GM23338 (cell line): ENCODE measurements at regions not wholly inside any gene's neighbourhood (a gene's known extent, or its start where the extent isn't known, plus 50 kb on each side); places are given as distances from the start of the nearest gene placed in this dataset.
"Not testable (repeated sequence)": the region's sequence is repeated elsewhere in the genome, so short reads cannot be mapped to it uniquely, and the experiment has no call there.

Experiments used
- ATAC-seq: fragments of 200-7000 bp; cut with Tn5 transposase; 3 replicates; pipeline ENCODE4 v1.9.1; 2020
- DNase-seq: peaks from one replicate; pipeline ENCODE4 v3.0.0-alpha.2; 2015; ENCODE audit warnings: low spot score
- H2AFZ ChIP-seq: fragments of 200-600 bp; sonication (generic); 2 replicates; pipeline ENCODE4 v1.8.0; 2016; ENCODE audit warnings: antibody characterized with exemption, mild to moderate bottlenecking, moderate library complexity
- H3F3A ChIP-seq: fragments of 200-600 bp; sonication (generic); replicated peaks from 2 replicates; pipeline ENCODE4 v1.8.0; 2017; ENCODE audit warnings: antibody characterized with exemption, mixed run types, low read depth
- H3K27ac ChIP-seq: fragments of 200-600 bp; sonication (generic); 2 replicates; pipeline ENCODE4 v1.6.1; 2016; ENCODE audit warnings: low read depth
- H3K27me3 ChIP-seq: fragments of 200-600 bp; sonication (generic); 2 replicates; pipeline ENCODE4 v1.8.0; 2016; ENCODE audit warnings: mild to moderate bottlenecking, mixed run types, moderate library complexity; ENCODE audit not compliant: insufficient read depth
- H3K36me3 ChIP-seq: fragments of 200-600 bp; sonication (generic); 2 replicates; pipeline ENCODE4 v1.8.0; 2016; ENCODE audit warnings: mild to moderate bottlenecking; ENCODE audit not compliant: insufficient read depth
- H3K4me1 ChIP-seq: fragments of 200-600 bp; sonication (generic); 2 replicates; pipeline ENCODE4 v1.8.0; 2016; ENCODE audit warnings: mild to moderate bottlenecking, moderate library complexity; ENCODE audit not compliant: insufficient read depth
- H3K4me2 ChIP-seq: fragments of 200-600 bp; sonication (generic); 2 replicates; pipeline ENCODE4 v1.7.1; 2017; ENCODE audit warnings: mixed run types
- H3K4me3 ChIP-seq: fragments of 200-600 bp; sonication (generic); 2 replicates; pipeline ENCODE4 v1.6.1; 2016; ENCODE audit warnings: mixed run types
- H3K79me2 ChIP-seq: fragments of 200-600 bp; sonication (generic); replicated peaks from 2 replicates; pipeline ENCODE4 v1.8.0; 2017; ENCODE audit warnings: mild to moderate bottlenecking; ENCODE audit not compliant: insufficient read depth
- H3K9me2 ChIP-seq: fragments of 200-600 bp; sonication (generic); 2 replicates; pipeline ENCODE4 v1.8.0; 2017; ENCODE audit not compliant: insufficient read depth
- H4K20me1 ChIP-seq: fragments of 200-600 bp; sonication (generic); replicated peaks from 2 replicates; pipeline ENCODE4 v1.8.0; 2017; ENCODE audit warnings: mild to moderate bottlenecking; ENCODE audit not compliant: insufficient read depth
- H3K27ac Mint-ChIP-seq: 2 replicates; pipeline ENCODE4 v1.8.0; 2020; ENCODE audit warnings: inconsistent platforms, mild to moderate bottlenecking, moderate library complexity, mixed read lengths
- H3K27me3 Mint-ChIP-seq: 3 replicates; pipeline ENCODE4 v1.8.0; 2022; ENCODE audit warnings: low read depth, mild to moderate bottlenecking, moderate library complexity, mixed read lengths, inconsistent platforms; ENCODE audit not compliant: insufficient read depth, poor library complexity
- H3K36me3 Mint-ChIP-seq: 3 replicates; pipeline ENCODE4 v1.8.0; 2021; ENCODE audit warnings: low read depth, mild to moderate bottlenecking, inconsistent platforms, moderate library complexity, mixed read lengths
- H3K4me1 Mint-ChIP-seq: 3 replicates; pipeline ENCODE4 v1.8.0; 2020; ENCODE audit warnings: mild to moderate bottlenecking, inconsistent platforms, mixed read lengths
- H3K4me3 Mint-ChIP-seq: 3 replicates; pipeline ENCODE4 v1.8.0; 2021; ENCODE audit warnings: moderate library complexity, mild to moderate bottlenecking, inconsistent platforms, mixed read lengths
- H3K9me3 Mint-ChIP-seq: 3 replicates; pipeline ENCODE4 v1.8.0; 2020; ENCODE audit warnings: moderate library complexity, mild to moderate bottlenecking, inconsistent platforms, mixed read lengths
- CREB1 ChIP-seq: fragments of 250-450 bp; sonication (Bioruptor Pico); IDR thresholded peaks from 2 replicates; pipeline ENCODE4 v1.5.0; 2020; ENCODE audit warnings: low read depth, mild to moderate bottlenecking, moderate library complexity
- EZH2 ChIP-seq: fragments of 200-600 bp; sonication (generic); IDR thresholded peaks from one replicate; pipeline ENCODE4 v1.8.0; 2017; ENCODE audit warnings: antibody characterized with exemption, mild to moderate bottlenecking, low read depth; ENCODE audit not compliant: unreplicated experiment
- EZH2phosphoT487 ChIP-seq: fragments of 200-600 bp; sonication (generic); IDR thresholded peaks from one replicate; pipeline ENCODE4 v1.8.1; 2018; ENCODE audit warnings: antibody characterized with exemption; ENCODE audit not compliant: unreplicated experiment
- JUNB ChIP-seq: IDR thresholded peaks from one replicate; pipeline ENCODE4 v1.6.1; 2016; ENCODE audit warnings: antibody characterized with exemption; ENCODE audit not compliant: unreplicated experiment
- NANOG ChIP-seq: IDR thresholded peaks from 2 replicates; pipeline ENCODE4 v1.6.1; 2016; ENCODE audit warnings: antibody characterized with exemption, borderline replicate concordance
- POLR2AphosphoS5 ChIP-seq: IDR thresholded peaks from 2 replicates; pipeline ENCODE4 v1.6.1; 2016; ENCODE audit warnings: antibody characterized with exemption, low read depth
- ZNF331 ChIP-seq: fragments of 250-450 bp; sonication (Bioruptor Pico); IDR thresholded peaks from 2 replicates; pipeline ENCODE4 v1.5.0; 2020; ENCODE audit warnings: low read depth, mild to moderate bottlenecking, moderate library complexity
- TF ChIP-seq, protein P1 (sequence below): IDR thresholded peaks from 2 replicates; pipeline ENCODE4 v1.6.1; 2016; ENCODE audit warnings: antibody characterized with exemption
- TF ChIP-seq, protein P2 (sequence below): IDR thresholded peaks from one replicate; pipeline ENCODE4 v1.6.1; 2018; ENCODE audit warnings: antibody characterized with exemption; ENCODE audit not compliant: unreplicated experiment

DNA sequence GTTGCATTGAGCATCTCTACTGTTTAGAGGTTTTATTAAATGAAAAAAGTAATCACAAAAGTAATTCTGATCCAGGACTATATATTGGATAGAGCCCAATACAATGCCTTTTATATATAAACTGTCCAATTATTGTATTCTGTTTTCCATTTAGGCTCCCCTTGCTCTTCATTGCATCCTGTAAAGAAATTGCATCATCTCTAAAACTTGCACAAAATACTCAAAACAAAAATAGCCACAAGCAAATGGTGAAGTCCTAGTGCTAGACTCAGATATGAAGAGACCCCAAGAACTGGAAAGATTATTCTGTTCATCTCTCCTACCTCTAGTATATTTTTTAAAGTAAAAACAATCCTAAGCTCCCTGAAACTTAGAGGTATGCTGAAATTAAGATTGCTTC, 195.8 kb downstream of the NNT start:
- no peaks in the 10 kb centered on the region for H3K36me3 ChIP-seq
- H3K27me3 ChIP-seq: no peaks in the 10 kb centered on the region
- no peak for TF ChIP-seq POLR2AphosphoS5
- TF ChIP-seq, protein P1, sequence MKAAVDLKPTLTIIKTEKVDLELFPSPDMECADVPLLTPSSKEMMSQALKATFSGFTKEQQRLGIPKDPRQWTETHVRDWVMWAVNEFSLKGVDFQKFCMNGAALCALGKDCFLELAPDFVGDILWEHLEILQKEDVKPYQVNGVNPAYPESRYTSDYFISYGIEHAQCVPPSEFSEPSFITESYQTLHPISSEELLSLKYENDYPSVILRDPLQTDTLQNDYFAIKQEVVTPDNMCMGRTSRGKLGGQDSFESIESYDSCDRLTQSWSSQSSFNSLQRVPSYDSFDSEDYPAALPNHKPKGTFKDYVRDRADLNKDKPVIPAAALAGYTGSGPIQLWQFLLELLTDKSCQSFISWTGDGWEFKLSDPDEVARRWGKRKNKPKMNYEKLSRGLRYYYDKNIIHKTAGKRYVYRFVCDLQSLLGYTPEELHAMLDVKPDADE: no peak
- TF ChIP-seq JUNB: no peak
- H3F3A ChIP-seq: no peaks in the 10 kb centered on the region
- no peaks in the 10 kb centered on the region for H3K9me2 ChIP-seq
- DNase-seq (no peak), ATAC-seq (no peak)
- peaks cover 2% of the 10 kb centered on the region for H3K27me3 Mint-ChIP-seq
- H2AFZ ChIP-seq: no peak overlapping the region
- peaks cover 8% of the 10 kb centered on the region for H3K9me3 Mint-ChIP-seq
- no peak overlapping the region for H3K27ac ChIP-seq
- peaks cover 3% of the 10 kb centered on the region; the same call in 1 of the 3 replicates for H3K36me3 Mint-ChIP-seq
- H3K4me1 ChIP-seq: no peaks in the 10 kb centered on the region
- peaks cover 8% of the 10 kb centered on the region for H3K4me1 Mint-ChIP-seq
- H3K79me2 ChIP-seq: no peaks in the 10 kb centered on the region
- H3K4me3 Mint-ChIP-seq: no peak overlapping the region
- no peak overlapping the region for H3K4me2 ChIP-seq
- no peak overlapping the region for H3K27ac Mint-ChIP-seq
- H4K20me1 ChIP-seq: no peaks in the 10 kb centered on the region
- no peak overlapping the region for H3K4me3 ChIP-seq

DNA sequence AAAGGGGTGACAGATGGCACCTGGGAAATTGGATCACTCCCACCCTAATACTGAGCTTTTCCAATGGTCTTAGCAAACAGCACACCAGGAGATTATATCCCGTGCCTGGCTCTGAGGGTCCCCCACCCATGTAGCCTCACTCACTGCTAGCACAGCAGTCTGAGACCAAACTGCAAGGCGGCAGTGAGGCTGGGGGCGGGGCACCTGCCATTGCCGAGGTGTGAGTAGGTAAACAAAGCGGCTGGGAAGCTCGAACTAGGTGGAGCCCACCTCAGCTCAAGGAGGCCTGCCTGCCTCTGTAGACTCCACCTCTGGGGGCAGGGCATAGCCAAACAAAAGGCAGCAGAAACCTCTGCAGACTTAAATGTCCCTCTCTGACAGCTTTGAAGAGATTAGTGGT, 188.9 kb downstream of the NNT start:
- H3K27ac ChIP-seq, ATAC-seq, H3K4me3 Mint-ChIP-seq, H3K27ac Mint-ChIP-seq, H3K4me1 ChIP-seq, H3K36me3 ChIP-seq, H3K9me2 ChIP-seq, H3K4me2 ChIP-seq, H3K4me1 Mint-ChIP-seq, H2AFZ ChIP-seq, DNase-seq, H3F3A ChIP-seq, H4K20me1 ChIP-seq, H3K27me3 ChIP-seq, H3K79me2 ChIP-seq, H3K4me3 ChIP-seq, H3K27me3 Mint-ChIP-seq, H3K36me3 Mint-ChIP-seq: not testable (repeated sequence)
- peaks cover 20% of the 10 kb centered on the region for H3K9me3 Mint-ChIP-seq

DNA sequence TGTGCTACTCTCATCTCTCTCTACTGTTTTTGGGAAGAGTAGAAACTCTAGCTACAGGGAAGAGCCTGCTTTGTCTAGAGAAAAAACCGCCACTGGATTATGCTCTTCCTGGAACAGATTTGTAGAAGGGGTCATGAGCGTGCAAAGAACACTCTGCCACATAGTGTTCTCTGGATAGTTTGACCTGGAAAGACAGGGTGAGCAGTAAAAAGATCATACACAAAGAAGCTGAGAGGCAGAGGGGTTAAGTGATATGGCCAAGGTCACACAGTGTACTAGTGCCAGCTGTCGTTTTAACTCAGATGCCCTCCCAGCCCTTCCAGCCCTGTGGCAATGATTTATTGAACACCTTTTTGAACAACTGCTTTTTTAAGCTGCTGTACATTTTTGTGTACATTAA, 182.2 kb downstream of the NNT start:
- Mint-ChIP-seq H3K27me3 (no peaks in the 10 kb centered on the region), H3K36me3 (no peaks in the 10 kb centered on the region; the same call in 2 of the 3 replicates), H3K4me1 (no peaks in the 10 kb centered on the region), H3K4me3 (no peak overlapping the region), H3K9me3 (peaks cover 7% of the 10 kb centered on the region), H3K27ac (no peak overlapping the region)
- DNase-seq (no peak), ATAC-seq (no peak)
- Histone ChIP-seq H3K4me1 (no peaks in the 10 kb centered on the region), H3K27ac (no peak overlapping the region), H4K20me1 (no peaks in the 10 kb centered on the region), H3K79me2 (no peaks in the 10 kb centered on the region), H2AFZ (no peak overlapping the region), H3K27me3 (no peaks in the 10 kb centered on the region), H3K36me3 (no peaks in the 10 kb centered on the region), H3K4me3 (no peak overlapping the region), H3K9me2 (peaks cover 3% of the 10 kb centered on the region; the same call in 1 of the 2 replicates), H3F3A (no peaks in the 10 kb centered on the region), H3K4me2 (no peak overlapping the region)
- TF ChIP-seq POLR2AphosphoS5 (no peak), JUNB (no peak), CREB1 (CRISPR knock-in tag) (no peak), EZH2phosphoT487 (no peak), EZH2 (no peak), ZNF331 (CRISPR knock-in tag) (no peak), NANOG (no peak)
- TF ChIP-seq, protein P2, sequence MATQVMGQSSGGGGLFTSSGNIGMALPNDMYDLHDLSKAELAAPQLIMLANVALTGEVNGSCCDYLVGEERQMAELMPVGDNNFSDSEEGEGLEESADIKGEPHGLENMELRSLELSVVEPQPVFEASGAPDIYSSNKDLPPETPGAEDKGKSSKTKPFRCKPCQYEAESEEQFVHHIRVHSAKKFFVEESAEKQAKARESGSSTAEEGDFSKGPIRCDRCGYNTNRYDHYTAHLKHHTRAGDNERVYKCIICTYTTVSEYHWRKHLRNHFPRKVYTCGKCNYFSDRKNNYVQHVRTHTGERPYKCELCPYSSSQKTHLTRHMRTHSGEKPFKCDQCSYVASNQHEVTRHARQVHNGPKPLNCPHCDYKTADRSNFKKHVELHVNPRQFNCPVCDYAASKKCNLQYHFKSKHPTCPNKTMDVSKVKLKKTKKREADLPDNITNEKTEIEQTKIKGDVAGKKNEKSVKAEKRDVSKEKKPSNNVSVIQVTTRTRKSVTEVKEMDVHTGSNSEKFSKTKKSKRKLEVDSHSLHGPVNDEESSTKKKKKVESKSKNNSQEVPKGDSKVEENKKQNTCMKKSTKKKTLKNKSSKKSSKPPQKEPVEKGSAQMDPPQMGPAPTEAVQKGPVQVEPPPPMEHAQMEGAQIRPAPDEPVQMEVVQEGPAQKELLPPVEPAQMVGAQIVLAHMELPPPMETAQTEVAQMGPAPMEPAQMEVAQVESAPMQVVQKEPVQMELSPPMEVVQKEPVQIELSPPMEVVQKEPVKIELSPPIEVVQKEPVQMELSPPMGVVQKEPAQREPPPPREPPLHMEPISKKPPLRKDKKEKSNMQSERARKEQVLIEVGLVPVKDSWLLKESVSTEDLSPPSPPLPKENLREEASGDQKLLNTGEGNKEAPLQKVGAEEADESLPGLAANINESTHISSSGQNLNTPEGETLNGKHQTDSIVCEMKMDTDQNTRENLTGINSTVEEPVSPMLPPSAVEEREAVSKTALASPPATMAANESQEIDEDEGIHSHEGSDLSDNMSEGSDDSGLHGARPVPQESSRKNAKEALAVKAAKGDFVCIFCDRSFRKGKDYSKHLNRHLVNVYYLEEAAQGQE: no peak
